Epithelial cell of proximal tubule (primary cell): ENCODE measurements at regions not wholly inside any gene's neighbourhood (a gene's known extent, or its start where the extent isn't known, plus 50 kb on each side); places are given as distances from the start of the nearest gene placed in this dataset.
"Not testable (repeated sequence)": the region's sequence is repeated elsewhere in the genome, so short reads cannot be mapped to it uniquely, and the experiment has no call there.

Experiments used
- DNase-seq: peaks from one replicate; pipeline ENCODE4 v3.0.0-alpha.2; 2011; ENCODE audit warnings: low read depth
- H3K4me3 ChIP-seq: 2 replicates; pipeline ENCODE4 v1.5.1; 2011; ENCODE audit warnings: low read depth, mild to moderate bottlenecking, low read length
- CTCF ChIP-seq: conservative IDR thresholded peaks from 2 replicates; pipeline ENCODE4 v1.5.1; 2012; ENCODE audit warnings: low read depth, mild to moderate bottlenecking, low read length

- no peak for DNase-seq
- TF ChIP-seq CTCF: no peak
- no peak overlapping the region for H3K4me3 ChIP-seq
Observed at GRCh38 chr12:88365403-88365802, 214.9 kb downstream of the KITLG start.

DNA sequence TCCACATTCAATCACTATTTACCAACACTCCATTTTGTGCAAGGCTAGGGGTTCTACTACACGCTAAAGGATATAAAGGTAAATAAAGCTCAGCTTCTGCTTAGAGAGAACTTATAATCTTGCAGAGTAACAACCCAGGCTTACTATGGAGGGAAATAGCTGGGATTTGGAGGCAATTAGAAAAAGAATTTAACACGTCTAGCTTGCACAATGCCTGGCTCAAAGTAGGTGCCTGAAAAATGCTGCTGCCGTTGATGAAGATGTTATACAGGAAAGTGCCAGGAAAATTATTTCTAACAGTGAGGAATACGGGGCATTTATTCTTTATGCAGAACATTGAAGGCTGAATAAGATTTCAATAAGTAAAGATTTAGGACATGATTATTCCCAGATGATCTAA, 214.2 kb downstream of the KITLG start:
- TF ChIP-seq CTCF: no peak
- DNase-seq: no peak
- no peak overlapping the region for H3K4me3 ChIP-seq

GRCh38 chr12:88367231-88367630, 213.0 kb downstream of the KITLG start:
- no peak for DNase-seq
- no peak overlapping the region for H3K4me3 ChIP-seq
- no peak for TF ChIP-seq CTCF

DNA sequence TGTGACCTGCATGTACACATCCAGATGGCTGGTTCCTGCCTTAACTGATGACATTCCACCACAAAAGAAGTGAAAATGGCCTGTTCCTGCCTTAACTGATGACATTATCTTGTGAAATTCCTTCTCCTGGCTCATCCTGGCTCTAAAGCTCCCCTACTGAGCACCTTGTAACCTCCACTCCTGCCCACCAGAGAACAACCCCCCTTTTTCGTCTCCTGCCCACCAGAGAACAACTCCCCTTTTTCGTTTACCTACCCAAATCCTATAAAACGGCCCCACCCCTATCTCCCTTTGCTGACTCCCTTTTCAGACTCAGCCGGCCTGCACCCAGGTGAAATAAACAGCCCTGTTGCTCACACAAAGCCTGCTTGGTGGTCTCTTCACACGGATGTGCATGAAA, 212.2 kb downstream of the KITLG start:
- H3K4me3 ChIP-seq, DNase-seq: not testable (repeated sequence)

DNA sequence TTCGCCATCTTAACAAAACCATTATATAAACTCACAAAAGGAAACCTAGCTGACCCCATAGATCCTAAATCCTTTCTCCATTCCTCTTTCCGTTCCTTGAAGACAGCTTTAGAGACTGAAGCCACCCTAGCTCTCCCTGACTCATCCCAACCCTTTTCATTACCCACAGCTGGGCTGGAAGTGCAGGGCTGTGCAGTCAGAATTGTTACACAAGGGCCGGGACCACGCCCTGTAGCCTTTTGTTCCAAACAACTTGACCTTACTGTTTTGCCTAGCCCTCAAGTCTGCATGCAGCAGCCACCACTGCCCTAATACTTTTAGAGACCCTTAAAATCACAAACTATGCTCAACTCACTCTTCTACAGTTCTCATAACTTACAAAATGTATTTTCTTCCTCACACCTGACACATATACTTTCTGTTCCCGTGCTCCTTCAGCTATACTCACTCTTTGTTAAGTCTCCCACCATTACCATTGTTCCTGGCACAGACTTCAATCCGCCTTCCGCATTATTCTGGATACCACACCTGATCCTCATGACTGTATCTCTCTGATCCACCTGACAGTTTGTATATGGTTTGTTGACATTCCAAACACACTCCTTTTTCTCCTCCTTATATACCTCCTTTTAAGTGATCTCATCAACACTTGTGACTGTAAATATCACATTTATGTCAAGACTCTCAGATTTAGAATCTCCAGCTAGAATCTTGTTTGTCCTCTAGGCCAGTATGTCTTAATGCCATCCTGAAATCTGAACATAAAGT, 208.7 kb downstream of the KITLG start:
- H3K4me3 ChIP-seq: no peak overlapping the region
- TF ChIP-seq CTCF: no peak
- no peak for DNase-seq

DNA sequence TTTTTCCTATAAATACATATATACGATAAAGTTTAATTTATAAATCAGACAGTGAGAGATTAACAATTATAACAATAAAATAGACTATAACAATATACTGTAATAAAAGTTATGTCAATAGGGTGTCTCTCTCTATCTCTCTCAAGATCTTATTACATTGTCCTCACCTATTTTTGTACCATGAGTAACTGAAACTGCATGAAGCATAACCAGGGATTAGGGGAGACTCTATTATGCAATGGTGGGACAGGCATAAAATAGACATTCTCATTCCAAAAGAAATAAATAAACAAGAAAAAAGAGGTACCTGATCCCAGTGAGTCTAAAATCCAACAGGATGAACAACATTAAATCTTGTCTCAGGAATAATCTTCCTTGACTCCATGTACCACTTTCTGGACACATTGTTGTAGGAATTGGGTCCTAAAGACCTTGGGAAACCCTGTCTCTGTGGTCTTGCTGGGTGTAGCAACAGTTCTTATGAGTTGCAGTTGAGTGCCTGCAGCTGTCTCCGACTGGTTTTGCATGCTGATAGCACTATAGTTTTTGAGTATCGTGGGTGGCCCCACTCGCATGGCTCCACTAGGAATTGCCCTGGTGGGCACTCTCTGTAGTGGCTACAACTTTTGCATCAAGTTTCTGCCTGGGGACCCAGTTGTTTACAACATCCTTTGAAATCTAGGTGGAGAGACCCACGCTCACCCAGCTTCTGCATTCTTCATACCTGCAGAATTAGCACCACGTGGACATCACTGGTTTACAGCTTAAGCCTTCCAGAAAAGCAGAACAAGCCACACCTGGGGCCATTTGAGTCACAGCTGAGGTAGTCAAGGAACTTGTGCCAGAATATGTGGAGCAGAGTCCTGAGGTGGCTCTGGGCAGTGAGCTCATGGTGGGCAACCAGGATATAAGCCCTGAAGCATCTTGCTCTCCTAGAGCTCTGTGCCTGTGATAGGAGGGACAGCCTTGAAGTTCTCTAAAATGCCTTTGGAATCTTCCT, 204.7 kb downstream of the KITLG start:
- TF ChIP-seq CTCF: no peak
- DNase-seq: no peak
- H3K4me3 ChIP-seq: no peak overlapping the region

GRCh38 chr12:88377973-88378372, 202.3 kb downstream of the KITLG start:
- no peak for DNase-seq
- no peak overlapping the region for H3K4me3 ChIP-seq

More at GRCh38 chr12:88377973-88378372, 202.3 kb downstream of the KITLG start:
- TF ChIP-seq CTCF: no peak
